NCI-H748 (cell line): ENCODE measurements at regions not wholly inside any gene's neighbourhood (a gene's known extent, or its start where the extent isn't known, plus 50 kb on each side); places are given as distances from the start of the nearest gene placed in this dataset.
"Not testable (repeated sequence)": the region's sequence is repeated elsewhere in the genome, so short reads cannot be mapped to it uniquely, and the experiment has no call there.

Source experiments
- DNase-seq: peaks from one replicate; lab custom pipeline; 2025; ENCODE audit not compliant: unreplicated experiment; lab: John Stamatoyannopoulos, UW

DNA sequence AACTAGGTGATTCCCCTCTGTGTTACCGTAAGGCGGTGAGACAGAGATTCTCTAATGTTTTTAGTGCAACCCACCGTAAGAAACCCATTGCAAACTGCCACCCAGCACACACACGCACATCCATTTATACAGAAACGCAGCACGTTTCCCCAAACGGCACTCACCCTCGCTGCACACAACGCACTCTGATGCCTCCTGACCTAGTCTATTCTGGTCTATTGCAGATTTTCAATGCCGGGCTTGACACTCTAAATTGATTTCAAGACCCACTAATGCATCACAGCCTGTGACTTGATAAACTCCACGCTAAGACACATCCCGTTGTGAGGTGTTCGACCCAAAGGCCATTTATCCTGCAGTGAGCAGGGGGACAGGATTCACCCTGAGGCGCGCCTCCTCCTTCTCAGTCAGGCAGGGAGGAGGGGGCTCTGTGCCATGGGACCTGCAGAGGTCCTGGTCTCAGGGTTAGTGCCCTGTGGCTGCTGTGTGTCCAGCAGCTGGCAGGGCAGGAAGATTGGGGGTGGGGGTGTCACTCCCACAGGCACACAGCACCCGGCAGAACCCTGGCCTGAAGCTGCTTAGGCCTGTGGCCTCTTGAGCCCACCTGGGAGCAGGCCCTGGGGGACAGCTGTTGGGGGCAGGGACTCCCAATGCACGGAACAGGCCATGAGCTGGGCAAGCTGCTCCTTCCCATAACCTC, 335.6 kb downstream of the PREX1 start:
- DNase-seq, result no peak

DNA sequence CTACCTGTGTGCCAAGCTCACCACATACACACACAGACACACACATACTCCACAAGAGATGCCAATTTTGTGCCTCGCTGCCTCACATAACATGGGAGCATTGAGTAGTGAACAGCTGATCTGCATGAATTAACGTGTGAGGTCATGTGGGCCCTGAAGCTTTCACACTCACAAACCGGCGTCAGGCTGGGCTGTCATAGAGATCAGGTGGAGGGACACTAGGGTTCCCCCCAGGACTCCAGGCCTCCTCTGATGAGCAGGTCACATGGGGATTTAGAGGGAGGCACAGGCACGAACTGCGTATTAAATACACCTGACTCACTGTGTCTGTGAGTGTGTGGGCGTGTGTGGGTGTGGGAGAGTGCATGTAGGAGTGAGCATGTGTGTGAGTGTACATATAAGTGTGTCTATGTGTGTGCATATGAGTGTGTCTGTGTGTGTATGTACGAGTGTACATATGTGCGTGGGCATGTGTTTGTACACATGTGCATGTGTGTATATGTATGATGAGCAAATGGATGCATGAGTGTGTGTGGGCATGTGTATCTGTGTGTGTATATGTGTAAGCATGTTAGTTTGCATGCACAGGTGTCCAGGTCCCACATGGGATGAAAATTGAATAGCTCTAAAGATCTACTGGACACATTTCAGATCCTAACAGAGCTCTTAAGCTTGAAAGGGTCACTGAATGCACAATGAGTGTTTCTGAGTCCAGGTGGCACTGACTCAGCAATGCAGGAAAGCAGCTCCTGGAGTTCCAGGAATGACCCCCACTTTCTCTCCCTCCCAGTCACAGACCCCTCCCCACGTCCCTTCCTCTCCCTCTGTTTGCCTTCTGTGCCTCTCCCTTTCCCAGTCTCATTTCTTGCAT, 336.6 kb downstream of the PREX1 start:
- DNase-seq, result no peak

GRCh38 chr20:48490341-48490740, 337.5 kb downstream of the PREX1 start:
- DNase-seq, result not testable (repeated sequence)

GRCh38 chr20:48489656-48490055, 338.1 kb downstream of the PREX1 start:
- DNase-seq, result no peak

- no peak for DNase-seq
Observed at GRCh38 chr20:48489046-48489463, 338.7 kb downstream of the PREX1 start.

DNA sequence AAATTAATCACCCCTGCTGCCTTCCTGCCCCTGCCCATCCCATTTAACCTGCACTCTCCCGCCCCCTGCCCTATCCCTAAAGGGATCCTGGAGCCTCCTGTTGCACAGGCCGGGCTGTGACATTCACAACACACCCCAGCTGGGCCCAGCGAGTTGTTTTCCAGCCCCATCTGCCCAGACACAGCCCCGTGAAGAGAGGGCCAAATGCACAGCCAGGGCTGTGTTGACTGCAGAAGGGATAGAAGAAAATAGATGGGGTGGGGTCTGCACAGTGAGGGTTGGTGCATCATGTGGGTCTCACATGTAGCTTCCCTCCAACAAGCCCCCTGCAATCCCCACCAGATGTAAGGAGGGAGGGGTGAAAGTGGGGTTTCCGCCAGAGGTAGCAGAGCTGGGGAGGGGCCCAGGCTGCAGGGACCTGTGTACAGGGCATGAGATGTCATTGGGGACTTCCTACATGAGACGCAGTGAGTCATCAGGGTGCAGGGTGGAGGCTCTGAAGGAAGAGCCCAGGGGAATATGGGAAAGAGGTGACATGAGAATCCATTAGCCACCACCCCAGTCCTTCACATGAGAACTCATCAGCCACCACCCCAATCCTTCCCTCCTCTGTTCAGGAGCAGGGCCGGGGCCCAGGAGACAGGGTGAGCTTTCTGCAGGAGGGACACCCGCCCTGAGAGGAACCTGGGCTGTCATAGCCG, 339.3 kb downstream of the PREX1 start:
- not testable (repeated sequence) for DNase-seq

DNA sequence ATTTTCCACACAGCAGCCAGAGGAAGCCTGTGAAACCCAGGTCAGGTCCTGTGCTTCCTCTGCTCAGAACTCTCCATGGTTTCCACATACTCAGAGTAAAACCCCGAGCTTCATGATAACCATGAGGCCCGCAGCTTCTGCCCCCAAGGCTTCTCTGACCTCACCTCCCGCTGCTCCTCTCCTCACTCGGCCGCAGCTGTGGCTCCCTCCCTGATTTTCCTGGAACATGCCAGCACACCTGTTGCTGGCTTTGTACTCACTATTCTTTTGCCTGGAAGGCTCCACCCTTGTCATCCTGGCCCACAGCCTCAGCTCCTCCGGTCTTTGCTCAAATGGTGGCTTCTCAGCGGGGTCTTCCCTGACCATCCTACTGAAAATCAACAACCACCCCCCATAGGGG, 341.7 kb downstream of the PREX1 start:
- DNase-seq, result no peak

GRCh38 chr20:48485153-48485552, 342.6 kb downstream of the PREX1 start:
- peak; percentile 2 for DNase-seq

- no peak for DNase-seq
Observed at GRCh38 chr20:48483334-48484066, 344.3 kb downstream of the PREX1 start.

- no peak for DNase-seq
Observed at GRCh38 chr20:48482790-48483189, 345.0 kb downstream of the PREX1 start.

DNA sequence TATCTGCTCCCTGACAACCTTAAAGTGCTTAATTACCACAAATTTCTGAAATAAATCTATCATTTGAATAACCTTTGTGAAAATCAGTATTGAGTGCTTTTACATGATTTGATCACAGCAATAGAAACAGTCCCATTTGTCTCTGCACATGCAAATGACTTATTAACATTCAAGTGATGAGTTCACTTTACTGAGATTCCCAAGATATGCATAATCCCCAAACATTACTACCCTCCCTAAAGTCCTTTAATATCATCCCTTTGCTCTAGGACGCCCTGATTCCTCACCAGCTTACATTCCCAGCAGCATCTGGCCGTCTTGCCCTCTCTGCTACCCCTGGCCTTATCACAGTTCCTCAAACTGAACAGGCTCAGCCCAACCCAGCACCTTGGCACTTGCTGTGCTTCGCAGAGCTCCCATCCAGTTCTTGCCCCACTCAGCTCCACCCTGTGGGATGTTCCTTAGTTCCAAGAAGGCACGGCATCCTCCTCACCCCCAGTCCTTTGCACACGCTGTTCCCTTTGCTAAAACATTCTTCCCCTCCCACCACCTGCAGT, 347.5 kb downstream of the PREX1 start:
- DNase-seq, result no peak

GRCh38 chr20:48478806-48479585, 348.8 kb downstream of the PREX1 start:
- DNase-seq, result no peak

DNA sequence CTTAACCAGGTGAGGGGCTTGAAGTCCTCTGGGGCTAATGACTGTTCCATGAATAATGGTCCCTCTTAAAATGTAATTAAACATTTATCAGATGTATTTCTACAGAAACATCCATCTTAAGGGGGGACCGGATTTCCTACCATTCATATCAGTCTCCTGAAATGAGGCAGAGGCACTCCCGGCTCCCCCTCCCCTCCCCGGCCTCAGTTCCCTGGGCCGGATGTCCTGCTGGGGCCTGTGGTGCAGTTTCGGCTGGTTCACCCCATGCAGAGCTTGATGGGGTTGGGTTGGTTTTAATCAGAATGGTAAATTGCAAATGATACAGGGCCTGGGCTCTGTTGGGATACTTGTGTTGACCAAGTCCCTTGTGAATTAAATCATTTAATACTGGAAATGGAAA, 349.4 kb downstream of the PREX1 start:
- no peak for DNase-seq

- no peak for DNase-seq
Observed at GRCh38 chr20:48476854-48477253, 350.9 kb downstream of the PREX1 start.

DNA sequence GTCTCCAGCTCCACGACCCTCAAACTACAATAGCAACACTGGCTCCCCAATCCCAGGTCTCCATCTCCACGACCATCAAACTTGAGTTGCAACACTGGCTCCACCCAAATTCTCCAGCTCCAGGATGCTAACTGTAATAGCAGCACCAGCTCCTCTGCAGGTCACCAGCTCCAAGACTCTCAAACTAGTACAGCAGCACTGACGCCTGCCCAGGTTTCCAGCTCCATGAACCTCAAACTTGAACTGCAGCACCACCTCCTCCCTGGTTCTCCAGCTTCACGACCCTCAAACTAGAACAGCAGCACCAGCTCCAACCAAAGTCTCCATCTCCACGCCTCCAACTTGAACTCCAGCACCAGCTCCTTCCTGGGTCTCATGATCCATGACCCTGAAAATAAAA, 353.8 kb downstream of the PREX1 start:
- no peak for DNase-seq

- no peak for DNase-seq
Observed at GRCh38 chr20:48471759-48472408, 355.9 kb downstream of the PREX1 start.

GRCh38 chr20:48471176-48471575, 356.6 kb downstream of the PREX1 start:
- no peak for DNase-seq

DNA sequence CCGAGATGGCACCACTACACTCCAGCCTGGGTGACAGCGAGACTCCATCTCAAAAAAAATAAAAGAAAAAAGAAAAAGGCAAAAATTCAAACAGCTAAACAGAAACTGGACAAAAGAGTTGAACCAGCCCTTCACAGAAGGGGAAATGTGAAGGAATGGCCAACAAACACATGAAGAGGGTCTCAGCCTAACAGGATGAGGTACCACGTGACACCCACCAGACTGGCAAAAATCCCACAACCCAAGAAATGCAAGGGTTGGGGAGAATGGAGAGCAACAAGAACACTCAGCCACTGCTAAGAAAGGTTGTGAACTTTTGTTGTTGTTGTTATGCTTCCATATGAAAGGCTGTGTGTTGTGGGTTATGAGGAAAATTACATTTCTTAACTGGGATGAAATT, 357.7 kb downstream of the PREX1 start:
- DNase-seq, result no peak

GRCh38 chr20:48469026-48469425, 358.8 kb downstream of the PREX1 start:
- DNase-seq, result no peak
